ENCODE measurements at regions not wholly inside any gene's neighbourhood (a gene's known extent, or its start where the extent isn't known, plus 50 kb on each side); places are given as distances from the start of the nearest gene placed in this dataset.

- TF ChIP-seq CTCF (IDR thresholded peaks at IDR 0.05) (no peak), POLR2AphosphoS5 (IDR thresholded peaks at IDR 0.05) (no peak), POLR2A (IDR thresholded peaks at IDR 0.05) (no peak), EP300 (IDR thresholded peaks at IDR 0.05) (no peak)
Measured at GRCh38 chrX:22467571-22467970, 194.9 kb downstream of the CBLL2 start.
